NCI-H1092 treated with DMSO at 0.1 percent for 48 hours (cell line): ENCODE measurements at regions not wholly inside any gene's neighbourhood (a gene's known extent, or its start where the extent isn't known, plus 50 kb on each side); places are given as distances from the start of the nearest gene placed in this dataset.

Experiments
- DNase-seq: peaks from one replicate; lab custom pipeline; 2025; lab: John Stamatoyannopoulos, UW

DNA sequence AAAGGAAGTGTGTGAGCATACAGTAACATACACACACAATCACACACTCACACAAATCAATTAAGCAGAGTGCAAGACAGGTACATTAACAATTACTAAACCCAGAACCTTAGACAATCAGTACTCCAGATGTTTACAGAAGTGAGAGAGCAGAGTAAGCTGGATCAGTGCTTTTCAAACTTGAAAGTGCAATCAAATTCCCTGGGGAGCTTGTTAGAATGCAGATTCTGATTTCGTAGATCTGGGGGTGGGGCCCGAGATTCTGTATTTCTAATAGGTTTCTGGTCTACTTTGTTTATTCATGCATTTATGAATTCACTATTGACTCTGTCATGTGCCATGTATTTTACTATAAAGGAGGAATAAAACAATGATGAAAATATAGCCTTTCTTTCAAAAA is 179.6 kb upstream of the PHYHIPL start:
- no peak for DNase-seq

DNA sequence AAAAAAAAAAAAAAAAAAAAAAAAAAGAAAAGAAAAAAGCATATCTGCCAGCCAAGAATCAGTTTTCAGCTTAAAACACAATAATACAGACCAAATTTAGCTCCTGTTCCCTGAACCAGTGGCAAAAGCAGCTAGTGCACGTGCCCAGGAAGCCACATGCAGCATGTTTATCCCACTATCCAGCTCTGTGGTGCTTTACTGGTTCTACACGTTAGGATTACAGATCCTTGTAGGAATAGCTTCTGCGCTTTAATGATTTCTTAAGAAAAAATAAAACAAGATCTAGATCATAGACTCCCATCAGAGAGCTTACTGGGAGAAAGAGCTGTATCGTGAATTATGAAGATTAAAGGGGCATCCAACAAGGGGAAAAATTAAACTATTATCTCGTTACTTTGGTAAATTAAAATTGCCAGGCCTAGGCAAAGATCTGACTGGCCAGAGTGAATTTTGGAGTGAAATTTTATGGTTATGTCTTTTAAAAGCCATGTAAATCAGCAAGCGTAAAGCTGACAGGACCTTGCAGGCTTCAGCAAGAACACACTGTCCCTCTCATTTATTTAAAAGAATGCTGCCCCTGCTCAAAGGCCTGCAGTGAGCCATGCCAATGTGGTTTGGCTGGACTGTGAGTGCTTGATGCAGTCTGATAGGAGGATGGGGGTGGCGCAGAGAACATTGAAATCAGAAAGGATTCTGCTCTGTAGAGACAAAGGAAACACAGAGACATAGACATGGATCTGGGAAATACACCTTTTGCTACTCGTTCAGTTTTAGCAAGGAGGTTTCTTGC is 177.3 kb upstream of the PHYHIPL start:
- no peak for DNase-seq

DNA sequence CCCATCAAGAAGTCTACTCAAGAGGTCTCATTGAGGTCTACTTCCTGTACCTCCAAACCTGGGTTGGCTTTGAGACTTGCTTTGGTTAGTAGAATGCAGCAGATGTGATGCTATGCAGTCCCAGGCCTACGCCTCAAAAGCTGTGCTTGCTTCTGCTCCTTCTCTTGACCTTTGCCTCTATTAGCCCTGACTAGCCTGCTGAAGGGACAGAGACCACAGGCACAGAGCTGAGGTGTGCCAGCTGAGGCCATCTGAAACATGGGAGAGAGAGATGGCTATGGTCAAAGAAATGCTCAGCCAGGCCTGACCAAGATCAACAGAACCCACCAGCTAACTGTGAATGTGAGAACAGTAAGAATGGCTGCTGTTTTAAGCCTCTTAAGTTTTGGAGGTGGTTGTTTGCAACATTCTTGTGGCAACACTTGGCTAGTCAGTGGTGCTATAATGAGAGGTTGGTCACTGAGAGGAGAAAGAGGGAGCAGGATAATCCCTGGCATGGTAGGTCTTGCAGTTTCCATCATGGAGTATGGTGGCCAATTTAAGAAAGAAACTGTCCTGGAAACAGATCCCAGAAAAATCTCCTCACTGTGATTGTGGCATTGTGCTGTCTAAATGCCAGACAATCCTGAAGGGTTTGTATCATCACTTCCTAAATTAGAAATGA is 176.1 kb upstream of the PHYHIPL start:
- no peak for DNase-seq

DNA sequence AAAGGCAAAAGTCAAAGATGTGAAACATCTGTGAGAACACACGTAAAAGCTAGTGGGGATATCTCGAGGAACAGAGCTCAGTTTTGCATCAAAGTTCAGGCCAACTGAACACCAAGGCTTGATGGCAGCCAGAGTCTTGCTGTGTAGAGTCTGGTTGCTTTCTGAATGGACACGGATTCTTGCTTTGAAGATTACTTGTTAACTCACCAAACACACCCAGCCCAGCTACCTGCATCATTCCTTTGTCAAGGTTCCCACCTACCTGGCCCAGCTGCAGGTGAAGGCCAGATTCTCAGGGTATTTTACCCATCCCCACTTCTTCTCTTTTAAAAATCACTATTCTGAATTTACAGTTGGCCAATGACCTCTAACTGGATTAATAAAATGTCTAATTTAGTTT is 174.4 kb upstream of the PHYHIPL start:
- no peak for DNase-seq

DNA sequence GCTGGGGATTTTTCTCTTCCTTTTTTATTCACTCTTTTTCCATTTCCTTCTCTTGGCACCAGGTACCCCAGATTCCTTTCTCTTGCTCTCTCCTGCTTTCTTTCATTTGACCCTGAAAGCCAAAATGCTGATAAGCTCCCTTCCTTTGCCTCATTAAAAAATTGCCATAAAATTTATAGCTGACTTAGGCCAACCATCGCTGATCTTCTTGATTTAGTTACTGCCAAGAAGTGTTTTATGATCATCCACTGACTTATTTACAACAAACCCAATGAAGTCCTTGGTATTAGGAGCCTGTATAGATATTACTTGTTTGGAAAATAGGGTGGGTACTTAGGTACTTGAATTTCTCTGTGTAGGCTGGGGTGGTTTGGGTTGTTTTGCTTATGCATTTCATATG is 173.2 kb upstream of the PHYHIPL start:
- DNase-seq, result no peak

DNA sequence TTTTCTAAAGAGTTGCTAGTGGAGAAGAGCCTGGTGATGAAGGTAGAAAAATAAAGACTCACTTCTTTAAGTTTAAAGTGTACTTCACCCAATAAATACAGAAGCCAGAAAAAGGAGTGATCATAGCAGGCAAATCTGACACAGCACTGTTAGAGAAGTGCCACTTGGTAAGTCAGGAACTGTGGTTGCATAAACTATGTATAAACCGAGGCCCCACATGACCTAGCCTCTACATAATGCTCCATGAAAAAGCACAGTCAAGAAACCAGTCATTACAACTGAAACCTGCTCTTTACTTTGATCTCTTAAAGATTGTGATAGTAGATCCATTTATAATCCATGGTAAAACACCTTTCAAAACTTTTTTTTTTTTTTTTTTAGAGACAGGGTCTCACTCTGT is 172.1 kb upstream of the PHYHIPL start:
- no peak for DNase-seq

DNA sequence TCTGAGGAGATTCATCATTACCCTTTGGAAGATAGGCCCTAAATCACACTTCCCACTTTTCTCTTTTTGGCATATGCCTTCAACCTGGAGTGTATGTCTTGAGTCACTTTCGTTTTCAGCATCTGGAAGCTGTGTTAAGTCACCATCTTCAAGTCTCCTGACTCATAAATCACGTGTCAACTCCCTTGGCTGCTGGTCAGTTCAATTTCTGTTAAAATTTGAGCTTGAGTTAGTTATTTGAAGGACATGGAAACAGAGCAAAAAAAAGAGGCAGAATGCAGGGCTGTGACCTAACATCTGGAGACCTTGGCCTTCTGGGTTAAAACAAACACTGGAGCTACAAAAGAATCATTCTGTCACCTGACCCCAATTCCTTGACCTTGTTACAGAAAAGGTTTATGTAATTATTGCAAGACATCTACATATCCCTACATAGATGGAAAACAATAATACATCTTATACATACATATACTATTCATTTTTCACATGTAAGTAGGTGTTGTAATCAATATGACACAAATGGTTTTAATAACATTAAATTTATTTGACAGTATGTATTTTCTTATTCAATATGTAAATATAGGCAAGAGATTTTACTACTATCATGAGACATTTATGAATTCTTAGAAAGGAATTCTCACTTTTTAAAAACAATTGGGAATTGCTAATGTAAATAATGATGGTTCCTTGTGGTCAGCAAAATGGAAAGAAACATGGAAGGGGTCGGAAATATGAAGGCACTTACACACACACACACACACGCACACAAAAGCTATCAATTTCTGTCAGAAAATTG is 169.7 kb upstream of the PHYHIPL start:
- no peak for DNase-seq

DNA sequence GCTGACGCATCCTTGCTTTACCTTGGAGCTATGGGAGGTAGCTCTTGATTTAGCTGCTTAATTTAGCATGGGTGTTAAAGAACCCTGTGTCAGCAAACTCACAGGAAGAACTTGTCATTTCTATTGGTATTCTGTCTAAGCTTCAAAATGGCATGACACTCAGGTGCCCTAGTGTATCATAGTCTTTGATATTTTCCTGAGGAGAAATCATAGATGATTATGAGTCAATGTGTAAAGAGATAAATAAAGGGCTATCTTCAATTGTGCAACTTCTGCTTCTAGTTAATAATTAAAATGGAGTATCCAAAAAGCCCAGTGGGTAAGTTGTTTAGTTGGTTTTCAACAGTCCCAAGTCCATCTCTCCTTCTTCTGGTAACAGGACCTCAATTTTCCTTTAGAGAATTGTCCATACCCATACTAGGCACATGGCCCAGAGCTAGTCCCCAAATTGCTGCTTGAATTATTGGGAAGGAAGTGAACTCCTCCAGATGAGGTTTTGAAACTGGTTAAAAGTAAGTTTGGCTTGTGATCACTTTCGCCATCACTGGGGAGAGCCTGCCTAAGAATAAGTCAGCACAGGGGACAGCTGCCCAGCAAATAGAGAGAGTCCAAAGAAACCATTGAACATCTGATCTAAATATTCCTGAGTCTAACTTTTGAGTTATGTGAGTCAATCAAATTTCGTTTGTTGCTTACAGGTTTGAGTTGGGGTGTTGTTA is 169.0 kb upstream of the PHYHIPL start:
- no peak for DNase-seq

DNA sequence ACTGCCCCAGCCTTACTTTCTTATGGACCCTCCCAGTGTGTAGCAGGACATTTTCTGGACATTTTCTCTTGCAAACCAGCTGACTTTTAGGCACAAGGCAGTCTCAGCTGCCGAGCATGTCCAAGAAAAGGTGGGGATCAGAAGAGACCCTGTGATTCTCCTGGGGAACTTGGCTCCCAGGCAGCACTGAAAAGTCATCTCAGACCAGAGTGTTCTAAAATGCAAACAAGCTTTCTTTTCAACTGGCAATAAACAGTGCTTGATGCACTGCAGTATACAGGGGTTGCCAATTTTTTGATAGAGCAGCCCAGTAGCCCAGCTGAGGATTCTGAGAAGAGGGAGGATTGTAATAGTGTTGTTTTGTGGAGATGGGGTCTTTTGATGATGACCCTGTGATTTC is 168.0 kb upstream of the PHYHIPL start:
- no peak for DNase-seq

DNA sequence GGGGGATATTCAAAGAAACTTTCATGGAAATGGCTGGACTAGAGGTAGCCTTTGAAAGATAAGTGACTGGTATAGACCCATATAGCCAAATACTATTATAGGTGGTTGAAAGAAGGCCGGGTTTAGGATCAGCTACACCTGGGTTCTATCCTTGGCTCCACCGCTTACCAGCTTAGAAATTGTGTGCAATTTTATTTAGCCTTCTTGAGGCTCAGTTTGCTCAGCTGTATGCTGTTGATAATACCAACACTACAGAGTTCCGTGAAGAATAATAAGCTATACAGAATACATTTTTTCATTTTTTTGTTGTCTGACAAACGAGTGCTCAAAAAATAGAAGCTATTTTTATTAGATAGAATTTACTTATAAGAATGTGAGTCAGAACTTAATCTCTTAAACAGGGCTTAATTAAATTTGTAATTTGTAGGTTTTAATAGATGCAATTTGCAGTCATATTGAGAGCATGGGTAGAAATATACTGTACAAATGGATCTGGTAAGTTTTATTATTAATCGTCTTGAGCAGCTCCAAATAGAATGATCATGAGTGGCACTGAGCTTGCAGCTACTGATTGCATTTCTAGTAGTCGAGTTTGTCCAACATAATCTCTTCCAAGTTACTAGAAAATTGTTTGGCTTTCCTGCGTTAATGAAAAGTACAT is 164.3 kb upstream of the PHYHIPL start:
- DNase-seq, result peak; percentile 28

DNA sequence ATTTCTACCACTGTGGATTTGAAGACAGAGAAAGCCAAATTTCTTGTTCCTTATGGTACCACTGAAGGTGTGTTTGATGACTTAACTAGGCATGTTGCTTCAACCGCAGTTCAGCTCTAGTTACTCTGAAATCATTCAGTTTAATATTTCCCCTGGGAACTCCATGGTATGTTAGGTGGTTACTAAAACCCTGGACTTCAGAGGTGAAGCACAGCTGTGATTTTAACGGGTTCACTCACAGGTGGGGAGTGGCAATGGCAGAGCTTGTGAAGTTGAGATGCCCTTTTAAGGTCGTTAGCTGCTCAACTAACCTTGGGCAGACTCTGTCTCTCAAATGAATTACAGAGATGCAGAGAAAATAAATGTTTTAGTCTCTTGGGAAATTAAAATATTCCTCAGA is 163.6 kb upstream of the PHYHIPL start:
- DNase-seq, result peak; percentile 28

DNA sequence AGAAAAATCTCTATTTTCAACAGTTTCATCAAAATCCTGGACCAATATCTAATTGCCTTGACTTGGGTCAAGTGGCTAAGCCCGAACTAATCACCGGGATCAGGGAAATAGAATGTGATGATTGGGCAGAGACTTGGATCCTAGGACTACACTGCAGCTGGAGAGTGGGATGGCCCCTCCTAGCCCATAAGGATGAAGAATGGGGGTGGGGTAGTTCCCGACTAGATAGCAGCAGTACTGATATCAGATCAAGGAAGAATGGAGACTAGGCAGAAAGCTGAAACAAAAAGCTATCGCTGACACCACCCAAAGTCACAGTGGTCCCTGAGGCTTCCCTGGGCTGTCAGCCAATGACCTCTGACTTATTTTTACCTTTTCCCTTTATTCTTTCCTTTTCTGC is 160.4 kb upstream of the PHYHIPL start:
- DNase-seq, result no peak

DNA sequence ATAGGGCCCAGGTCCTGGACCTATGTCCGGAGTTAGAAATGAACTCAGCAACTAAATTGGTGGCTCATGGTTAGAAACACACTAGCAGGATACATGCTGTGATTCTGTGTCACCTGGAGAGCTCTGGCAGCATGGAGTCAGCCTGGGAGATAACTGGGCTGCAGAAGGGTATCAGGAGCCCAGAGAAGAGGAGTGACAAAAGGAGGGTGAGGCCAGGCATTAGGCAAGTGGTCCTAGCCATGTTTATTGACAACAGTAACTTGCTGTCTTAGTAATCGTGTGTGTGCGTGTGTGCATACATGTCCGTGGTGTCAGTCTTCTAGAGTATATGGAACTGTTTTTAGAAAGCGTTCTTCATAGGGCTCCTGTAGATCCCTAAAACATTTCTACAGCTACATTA is 157.5 kb upstream of the PHYHIPL start:
- DNase-seq, result no peak

DNA sequence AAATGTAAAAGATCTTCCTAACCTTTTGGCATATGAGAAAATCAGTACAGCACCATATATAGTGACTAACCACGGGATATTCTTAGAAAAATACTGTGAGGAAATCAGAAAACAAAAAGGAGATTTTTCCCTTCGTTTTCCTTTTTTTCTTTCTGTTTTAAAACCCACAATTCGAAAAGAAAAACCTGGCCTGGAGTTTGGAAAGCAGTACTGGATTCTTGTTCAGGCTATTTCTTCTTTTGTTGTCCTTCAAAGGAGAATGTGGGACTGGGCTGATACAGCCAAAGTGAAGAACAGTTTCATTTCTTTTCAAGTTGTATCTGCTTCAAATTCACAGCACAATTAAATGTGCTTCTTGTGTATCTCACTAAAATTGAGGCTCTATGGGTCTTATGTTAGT is 156.8 kb upstream of the PHYHIPL start:
- no peak for DNase-seq

DNA sequence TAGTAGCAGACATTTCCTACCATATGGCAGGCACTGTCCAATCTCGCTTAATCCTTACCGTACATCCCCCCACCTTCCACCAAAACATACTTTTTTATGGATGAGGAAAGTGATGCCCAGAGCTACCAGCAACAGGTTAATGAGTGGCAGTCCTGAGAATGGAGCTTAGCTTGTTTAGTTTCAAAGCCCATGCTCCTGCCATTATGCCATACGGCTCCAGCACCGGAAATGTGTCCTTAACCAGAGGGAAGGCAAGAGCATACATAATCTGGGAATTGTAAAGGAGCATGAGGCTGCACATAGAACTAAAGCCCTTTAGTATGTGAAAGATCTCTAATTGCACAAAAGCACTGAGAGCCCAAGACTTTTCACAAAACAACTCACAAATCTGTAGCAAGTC is 155.9 kb upstream of the PHYHIPL start:
- no peak for DNase-seq

DNA sequence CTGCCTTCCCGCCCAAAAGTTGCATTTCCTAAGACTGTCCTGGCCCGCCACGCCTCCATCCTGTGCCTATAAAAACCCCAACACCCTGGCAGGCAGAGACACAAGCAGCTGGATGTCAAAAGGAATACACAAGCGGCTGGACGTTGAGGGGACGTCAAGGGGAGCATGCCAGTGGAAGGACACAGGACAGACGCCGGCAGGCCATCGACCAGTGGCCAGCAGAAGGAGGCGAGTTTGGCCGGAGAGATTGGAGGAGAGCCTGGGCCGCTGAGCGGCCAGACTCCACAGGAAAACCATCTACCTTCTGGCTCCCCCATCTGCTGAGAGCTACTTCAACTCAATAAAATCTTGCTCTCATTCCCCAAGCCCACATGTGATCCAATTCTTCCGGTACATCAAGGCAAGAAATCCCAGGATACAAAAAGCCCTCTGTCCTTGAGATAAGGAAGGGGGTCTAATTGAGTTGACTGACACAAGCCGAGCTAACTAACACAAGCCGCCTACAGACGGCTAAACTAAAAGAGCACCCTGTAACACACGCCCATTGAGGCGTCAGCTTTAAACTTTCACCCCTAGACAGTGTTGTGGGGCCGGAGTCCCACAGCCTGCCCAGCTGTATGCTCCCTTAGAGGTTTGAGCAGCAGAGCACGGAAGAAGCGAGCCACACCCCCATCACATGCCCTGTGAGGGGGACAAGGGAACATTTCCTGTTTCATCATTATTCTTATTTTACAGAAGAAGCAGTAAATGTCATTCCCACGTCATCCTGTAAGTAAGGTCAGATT is 150.3 kb upstream of the PHYHIPL start:
- DNase-seq, result no peak

DNA sequence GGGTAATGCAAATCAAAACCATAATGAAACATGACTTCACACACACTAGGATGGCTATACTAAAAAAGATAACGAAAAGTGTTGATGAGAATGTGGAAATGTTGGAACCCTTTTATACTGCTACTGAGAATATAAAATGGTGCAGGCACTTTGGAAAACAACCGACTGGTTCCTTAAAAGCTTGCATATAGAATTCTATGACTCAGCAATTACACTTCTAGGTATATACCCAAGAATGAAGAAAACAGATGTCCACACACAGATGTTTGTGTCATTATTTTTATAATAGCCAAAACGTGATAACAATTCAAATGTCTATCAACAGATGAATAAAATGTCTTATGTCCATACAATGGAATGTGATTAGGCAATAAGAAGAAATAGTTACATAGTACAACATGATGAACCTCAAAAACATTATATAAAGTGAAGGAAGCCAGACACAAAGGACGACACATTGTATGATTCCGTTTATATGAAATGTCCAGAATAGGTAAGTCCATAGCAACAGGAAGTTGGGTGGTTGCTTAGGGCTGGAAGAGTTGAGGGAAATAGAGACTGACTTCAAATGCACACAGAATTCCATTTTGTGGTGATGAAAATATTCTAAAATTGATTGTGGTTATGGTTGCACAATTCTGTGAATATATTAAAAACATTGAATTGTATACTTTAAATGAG is 148.3 kb upstream of the PHYHIPL start:
- no peak for DNase-seq

DNA sequence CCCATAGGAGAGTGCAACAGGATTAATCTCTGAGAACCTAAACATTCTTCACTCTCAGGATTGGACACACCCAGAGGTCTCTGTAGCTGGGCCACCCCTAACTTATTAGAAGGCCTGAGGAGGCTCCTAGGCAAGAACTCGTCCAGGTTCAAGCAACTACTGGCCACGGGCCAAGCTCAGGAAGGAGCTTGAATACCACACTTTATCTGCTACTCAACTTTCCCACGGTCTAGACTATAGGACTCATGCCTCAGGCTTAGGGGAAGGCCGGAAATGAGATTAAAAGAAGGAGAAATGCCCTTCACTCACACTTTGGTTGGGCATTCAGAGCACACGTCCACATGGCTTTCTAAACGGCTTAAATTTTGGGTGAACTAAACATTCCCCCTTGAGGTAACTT is 142.8 kb upstream of the PHYHIPL start:
- no peak for DNase-seq

DNA sequence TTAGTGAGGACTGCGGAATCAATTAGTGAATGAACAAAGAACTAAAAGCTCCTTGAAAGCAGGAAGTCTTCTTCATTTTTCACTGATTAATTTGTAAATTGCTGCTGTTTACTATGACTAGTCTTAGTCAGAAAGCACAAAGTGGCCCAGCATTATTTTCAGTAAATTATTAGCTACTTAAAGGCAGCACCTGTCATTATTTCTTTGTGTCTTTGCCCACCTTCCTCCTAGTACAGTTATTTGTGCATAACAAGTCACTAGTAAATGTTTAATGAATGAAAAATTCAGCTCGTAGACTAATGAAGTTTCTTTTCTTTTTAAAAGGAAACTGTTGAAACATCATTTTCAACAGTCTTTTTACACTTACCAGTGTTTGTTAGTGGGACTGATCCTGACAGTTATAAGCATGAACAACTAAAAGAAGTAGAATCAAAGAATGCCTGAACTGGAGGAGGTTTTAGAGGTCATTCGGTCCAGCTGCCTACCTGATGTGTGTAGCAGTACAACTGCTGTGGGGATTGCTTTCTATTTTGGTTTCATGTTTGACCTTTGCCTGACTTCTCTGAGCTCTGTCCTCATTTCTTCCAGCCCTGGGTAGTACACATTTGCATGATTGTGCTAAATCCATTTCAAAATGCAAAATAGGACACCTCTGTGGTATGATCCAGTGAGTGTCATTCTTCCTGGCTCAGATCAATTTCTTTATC is 140.0 kb upstream of the PHYHIPL start:
- no peak for DNase-seq

DNA sequence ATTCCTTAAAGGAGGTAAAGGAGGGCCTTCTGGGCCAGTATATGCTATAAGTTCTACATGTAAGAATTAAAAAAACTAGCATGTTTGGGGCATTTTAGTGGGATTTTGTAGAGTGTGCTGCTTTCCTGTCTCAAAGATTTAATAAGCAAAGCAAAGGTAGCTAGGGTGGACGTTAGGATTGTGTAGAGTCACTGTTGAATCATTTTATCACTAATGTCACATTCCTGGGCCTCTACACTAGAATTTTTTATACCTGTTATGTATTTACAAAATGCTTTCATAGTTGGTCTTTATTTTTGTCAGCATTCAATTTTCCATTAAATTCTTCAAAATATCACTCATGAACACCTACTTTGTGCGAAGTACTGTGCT is 139.4 kb upstream of the PHYHIPL start:
- no peak for DNase-seq
